CD14-positive monocyte (primary cell): ENCODE measurements at regions not wholly inside any gene's neighbourhood (a gene's known extent, or its start where the extent isn't known, plus 50 kb on each side); places are given as distances from the start of the nearest gene placed in this dataset.

Source experiments
- DNase-seq, 3 donors: peaks; one replicate each; pipeline ENCODE4 v3.0.0-alpha.2; 2011 to 2022
- H2AFZ ChIP-seq: 2 replicates; pipeline ENCODE4 v1.6.0; 2012; ENCODE audit warnings: mild to moderate bottlenecking, low read depth, low read length, inconsistent platforms; ENCODE audit not compliant: insufficient read depth, poor library complexity, severe bottlenecking
- H3K27ac ChIP-seq, 2 donors: 1 replicate in 1 of 2; 2 replicates in 1 of 2; pipeline ENCODE4 v1.5.1; 2012 to 2013; ENCODE audit warnings: low read length in 2 of 2, control low read depth in 1 of 2, inconsistent platforms in 1 of 2, low read depth in 1 of 2, mild to moderate bottlenecking in 1 of 2
- H3K27me3 ChIP-seq, 2 donors: one replicate each; pipeline versions ENCODE4 v1.6.0 to v1.6.1; 2011 to 2013; ENCODE audit warnings: low read length in 2 of 2; ENCODE audit not compliant: control insufficient read depth in 2 of 2, insufficient read depth in 2 of 2
- H3K36me3 ChIP-seq, 2 donors: replicated peaks in 1 of 2; 1 replicate in 1 of 2; 2 replicates in 1 of 2; pipeline versions ENCODE4 v1.5.1 to v1.6.1; 2012 to 2013; ENCODE audit warnings: low read length in 2 of 2, control low read depth in 1 of 2, inconsistent platforms in 1 of 2, mild to moderate bottlenecking in 1 of 2; ENCODE audit not compliant: insufficient read depth in 2 of 2, control insufficient read depth in 1 of 2
- H3K4me1 ChIP-seq, 2 donors: 1 replicate in 1 of 2; 2 replicates in 1 of 2; pipeline versions ENCODE4 v1.5.1 to v1.6.1; 2012 to 2013; ENCODE audit warnings: low read length in 2 of 2, control low read depth in 1 of 2, inconsistent platforms in 1 of 2, mild to moderate bottlenecking in 1 of 2, moderate library complexity in 1 of 2; ENCODE audit not compliant: insufficient read depth in 2 of 2, control insufficient read depth in 1 of 2
- H3K4me2 ChIP-seq: replicated peaks from 2 replicates; pipeline ENCODE3; 2012; ENCODE audit warnings: low read length, moderate library complexity, mild to moderate bottlenecking; ENCODE audit not compliant: poor library complexity, severe bottlenecking; ENCODE audit errors: extremely low read depth
- H3K4me3 ChIP-seq, 3 experiments: fragments of 200-600 bp in 1 of 3; sonication (generic) in 1 of 3; replicated peaks in 1 of 3; 1 replicate in 2 of 3; 2 replicates in 1 of 3; pipeline ENCODE4 v1.5.1; 2011 to 2013; ENCODE audit warnings: low read length in 3 of 3, mild to moderate bottlenecking in 3 of 3, control low read depth in 2 of 3, low read depth in 2 of 3, inconsistent platforms in 1 of 3, moderate library complexity in 1 of 3
- H3K79me2 ChIP-seq: 2 replicates; pipeline ENCODE4 v1.6.0; 2012; ENCODE audit warnings: mild to moderate bottlenecking, control low read depth, inconsistent platforms, low read length, moderate library complexity; ENCODE audit not compliant: insufficient read depth
- H3K9ac ChIP-seq: 2 replicates; pipeline ENCODE4 v1.6.0; 2017; ENCODE audit warnings: low read length, mild to moderate bottlenecking; ENCODE audit not compliant: insufficient read depth, poor library complexity, severe bottlenecking
- H3K9me3 ChIP-seq, 2 donors: replicated peaks in 1 of 2; 1 replicate in 1 of 2; 2 replicates in 1 of 2; pipeline versions ENCODE4 v1.5.1 to v1.6.1; 2012 to 2013; ENCODE audit warnings: low read length in 2 of 2, control low read depth in 1 of 2; ENCODE audit not compliant: control insufficient read depth in 1 of 2, insufficient read depth in 1 of 2
- H4K20me1 ChIP-seq: 2 replicates; pipeline ENCODE4 v1.6.0; 2012; ENCODE audit warnings: mild to moderate bottlenecking, low read length, control low read depth, moderate library complexity; ENCODE audit not compliant: insufficient read depth
- H3K27ac Mint-ChIP-seq, 7 donors: one replicate each; pipeline ENCODE4 v1.8.0; 2020; ENCODE audit warnings: mild to moderate bottlenecking in 7 of 7, mixed read lengths in 7 of 7, moderate library complexity in 6 of 7, inconsistent platforms in 2 of 7
- H3K27me3 Mint-ChIP-seq, 3 donors: one replicate each; pipeline ENCODE4 v1.8.0; 2021 to 2022; ENCODE audit warnings: low read depth in 3 of 3, mild to moderate bottlenecking in 3 of 3, mixed read lengths in 3 of 3, moderate library complexity in 3 of 3, inconsistent platforms in 1 of 3
- H3K36me3 Mint-ChIP-seq, 2 donors: one replicate each; pipeline ENCODE4 v1.8.0; 2020; ENCODE audit warnings: mixed read lengths in 2 of 2, inconsistent platforms in 1 of 2, mild to moderate bottlenecking in 1 of 2
- H3K4me1 Mint-ChIP-seq: one replicate; pipeline ENCODE4 v1.8.0; 2020; ENCODE audit warnings: mild to moderate bottlenecking, mixed read lengths
- H3K4me3 Mint-ChIP-seq, 2 donors: one replicate each; pipeline ENCODE4 v1.8.0; 2020; ENCODE audit warnings: mild to moderate bottlenecking in 2 of 2, mixed read lengths in 2 of 2, moderate library complexity in 1 of 2
- H3K9me3 Mint-ChIP-seq, 7 donors: one replicate each; pipeline ENCODE4 v1.8.0; 2020 to 2022; ENCODE audit warnings: mixed read lengths in 7 of 7, mild to moderate bottlenecking in 6 of 7, moderate library complexity in 6 of 7, inconsistent platforms in 2 of 7
- CTCF ChIP-seq: fragments of 200-600 bp; IDR thresholded peaks from one replicate; pipeline ENCODE4 v1.8.0; 2022; ENCODE audit warnings: antibody characterized with exemption, mild to moderate bottlenecking
- WGBS: methylation state at CpG from one replicate; pipeline ENCODE4 v1.1.5; 2013; ENCODE audit warnings: missing lambda C conversion rate; ENCODE audit not compliant: insufficient coverage; 5-methylcytosine and 5-hydroxymethylcytosine counted together
- intact Hi-C, 2 donors: fragments of 100-400 bp; cut with micrococcal nuclease; formaldehyde crosslinking; loops; one replicate each; pipeline versions ENCODE4 v1.15.0 to v1.15.1; 2023

GRCh38 chr11:92393218-92393617, 168.6 kb downstream of the FAT3 start:
- Mint-ChIP-seq H3K9me3 (peaks cover 0 to 5% (median 1%) of the 10 kb centered on the region in 7 donors), H3K27ac (no peak overlapping the region), H3K4me1 (no peaks in the 10 kb centered on the region), H3K36me3 (no peaks in the 10 kb centered on the region), H3K27me3 (no peaks in the 10 kb centered on the region), H3K4me3 (no peak overlapping the region)
- no peak overlapping the region for H2AFZ ChIP-seq
- intact Hi-C loops: no loop called here
- WGBS: 100% methylated on average over 3 of the region's 5 CpGs
- H3K9me3 ChIP-seq: no peaks in the 10 kb centered on the region
- H3K79me2 ChIP-seq: no peaks in the 10 kb centered on the region
- no peaks in the 10 kb centered on the region for H3K36me3 ChIP-seq
- no peaks in the 10 kb centered on the region for H3K27me3 ChIP-seq
- no peak for DNase-seq
- no peak overlapping the region for H3K4me2 ChIP-seq
- no peaks in the 10 kb centered on the region for H4K20me1 ChIP-seq
- H3K27ac ChIP-seq: no peak overlapping the region
- no peak overlapping the region for H3K4me3 ChIP-seq
- no peak overlapping the region for H3K9ac ChIP-seq
- no peaks in the 10 kb centered on the region for H3K4me1 ChIP-seq
- TF ChIP-seq CTCF: no peak

GRCh38 chr11:92396133-92396532, 171.5 kb downstream of the FAT3 start:
- WGBS: no CpG with 5 or more reads among the region's 1 CpG
- H3K4me3 Mint-ChIP-seq: no peak overlapping the region
- Histone ChIP-seq H3K9me3 (no peaks in the 10 kb centered on the region), H3K79me2 (no peaks in the 10 kb centered on the region), H3K36me3 (no peaks in the 10 kb centered on the region), H3K4me3 (no peak overlapping the region), H3K27ac (no peak overlapping the region), H3K4me1 (no peaks in the 10 kb centered on the region), H3K27me3 (no peaks in the 10 kb centered on the region), H4K20me1 (no peaks in the 10 kb centered on the region), H3K9ac (no peak overlapping the region), H3K4me2 (no peak overlapping the region), H2AFZ (no peak overlapping the region)
- H3K9me3 Mint-ChIP-seq: peaks cover 0 to 4% (median 1%) of the 10 kb centered on the region in 7 donors
- DNase-seq: no peak
- intact Hi-C loops: no loop called here
- H3K27me3 Mint-ChIP-seq: no peaks in the 10 kb centered on the region
- no peak overlapping the region for H3K27ac Mint-ChIP-seq
- TF ChIP-seq CTCF: no peak
- no peaks in the 10 kb centered on the region for H3K4me1 Mint-ChIP-seq
- no peaks in the 10 kb centered on the region for H3K36me3 Mint-ChIP-seq
